ENCODE measurements at regions not wholly inside any gene's neighbourhood (a gene's known extent, or its start where the extent isn't known, plus 50 kb on each side); places are given as distances from the start of the nearest gene placed in this dataset.
"Not testable (repeated sequence)": the region's sequence is repeated elsewhere in the genome, so short reads cannot be mapped to it uniquely, and the experiment has no call there.

GRCh38 chr5:120923026-120923425, 458.9 kb downstream of the PRR16 start:
- DNase-seq = no peak

- DNase-seq = no peak
Observed at GRCh38 chr5:120926471-120926870, 462.4 kb downstream of the PRR16 start.

GRCh38 chr5:120927950-120928530, 463.9 kb downstream of the PRR16 start:
- DNase-seq = no peak

- no peak for DNase-seq
Observed at GRCh38 chr5:120932480-120932879, 468.4 kb downstream of the PRR16 start.

- DNase-seq = no peak
Observed at GRCh38 chr5:120934031-120934430, 469.9 kb downstream of the PRR16 start.

GRCh38 chr5:120936652-120937051, 472.6 kb downstream of the PRR16 start:
- no peak for DNase-seq

- DNase-seq = no peak
Observed at GRCh38 chr5:120938604-120939003, 474.5 kb downstream of the PRR16 start.

GRCh38 chr5:120942596-120943350, 478.7 kb downstream of the PRR16 start:
- DNase-seq = peak; percentile 2

- DNase-seq = not testable (repeated sequence)
Observed at GRCh38 chr5:120949596-120949995, 485.5 kb downstream of the PRR16 start.

- DNase-seq = not testable (repeated sequence)
Observed at GRCh38 chr5:120953445-120953844, 489.3 kb downstream of the PRR16 start.

GRCh38 chr5:120954255-120954654, 490.2 kb downstream of the PRR16 start:
- no peak for DNase-seq

- DNase-seq = no peak
Observed at GRCh38 chr5:120955795-120956194, 491.7 kb downstream of the PRR16 start.

- no peak for DNase-seq
Observed at GRCh38 chr5:120958877-120959485, 494.9 kb downstream of the PRR16 start.

GRCh38 chr5:120960510-120960909, 496.4 kb downstream of the PRR16 start:
- no peak for DNase-seq

- DNase-seq = no peak
Observed at GRCh38 chr5:120967366-120967765, 503.3 kb downstream of the PRR16 start.

- no peak for DNase-seq
Observed at GRCh38 chr5:120974690-120975089, 510.6 kb downstream of the PRR16 start.

GRCh38 chr5:120982351-120982750, 518.3 kb downstream of the PRR16 start:
- DNase-seq = no peak

- DNase-seq = no peak
Observed at GRCh38 chr5:120985526-120985925, 521.4 kb downstream of the PRR16 start.

- peak; percentile 8 for DNase-seq
Observed at GRCh38 chr5:120988491-120988890, 524.4 kb downstream of the PRR16 start.

GRCh38 chr5:120988941-120989340, 524.8 kb downstream of the PRR16 start:
- DNase-seq = no peak

- no peak for DNase-seq
Observed at GRCh38 chr5:120991569-120991968, 527.5 kb downstream of the PRR16 start.

GRCh38 chr5:120994112-120994511, 530.0 kb downstream of the PRR16 start:
- no peak for DNase-seq

GRCh38 chr5:120999550-120999949, 535.5 kb downstream of the PRR16 start:
- DNase-seq = no peak

- DNase-seq = no peak
Observed at GRCh38 chr5:121006217-121006616, 542.1 kb downstream of the PRR16 start.

Data from hematopoietic multipotent progenitor cell treated with erythropoietin and hydrocortisone succinate and interleukin-3 and kit ligand, for 4 days (in vitro differentiated cells).